HepG2 (cell line): ENCODE measurements at regions not wholly inside any gene's neighbourhood (a gene's known extent, or its start where the extent isn't known, plus 50 kb on each side); places are given as distances from the start of the nearest gene placed in this dataset.

Experiments
- ATAC-seq: fragments of 200-7000 bp; cut with Tn5 transposase; 3 replicates; pipeline ENCODE4 v1.9.1; 2020; ENCODE audit warnings: mild to moderate bottlenecking, moderate library complexity
- BruUV-seq: library from RNA; stranded (reverse); fragments of 400-500 nt; replicated peaks from 2 replicates; lab custom pipeline; 2021; lab: Mats Ljungman, UMichigan
- CTCF ChIA-PET: fragments of 300-600 bp; formaldehyde crosslinking; extraction: SDS; loops from one replicate; lab custom pipeline; 2021; ENCODE audit warnings: low total read pairs, inconsistent platforms, low intra/inter-chr PET ratio; lab: Yijun Ruan, JAX
- POLR2A ChIA-PET: fragments of 350-600 bp; sonication (Branson Sonifier 250); formaldehyde crosslinking; loops from one replicate; lab custom pipeline; 2020; ENCODE audit warnings: antibody characterized with exemption, inconsistent platforms; lab: Yijun Ruan, JAX
- DNase-seq: peaks from one replicate; pipeline ENCODE4 v3.0.0-alpha.2; 2015; ENCODE audit warnings: low spot score
- FAIRE-seq: peaks from 3 replicates; lab custom pipeline; 2011; peaks lifted over from hg19 to GRCh38; lab: Jason Lieb, UNC
- H2AFZ ChIP-seq: one replicate; pipeline ENCODE4 v1.6.1; 2011; ENCODE audit warnings: low read length, inconsistent platforms
- H3K27ac ChIP-seq: fragments of 300-600 bp; 3 replicates; pipeline ENCODE4 v1.8.0; 2011; ENCODE audit warnings: mixed run types, mild to moderate bottlenecking, mixed read lengths, low read length, inconsistent platforms; ENCODE audit not compliant: insufficient read depth; ENCODE audit errors: extremely low read length
- H3K27me3 ChIP-seq, 2 experiments: fragments of 200-600 bp in 1 of 2; 2 replicates in 1 of 2; 3 replicates in 1 of 2; pipeline versions ENCODE4 v1.6.0 to v1.8.0; 2011; ENCODE audit warnings: low read length in 2 of 2, mild to moderate bottlenecking in 2 of 2, moderate library complexity in 2 of 2, inconsistent platforms in 1 of 2; ENCODE audit not compliant: insufficient read depth in 2 of 2, control insufficient read depth in 1 of 2
- H3K36me3 ChIP-seq, 2 experiments: fragments of 200-600 bp in 1 of 2; replicated peaks in 1 of 2; 2 replicates in 1 of 2; 3 replicates in 1 of 2; pipeline versions ENCODE4 v1.5.1 to v1.8.0; 2011; ENCODE audit warnings: low read length in 2 of 2, inconsistent platforms in 1 of 2; ENCODE audit not compliant: insufficient read depth in 2 of 2, control insufficient read depth in 1 of 2
- H3K4me1 ChIP-seq: 2 replicates; pipeline ENCODE4 v1.5.1; 2012; ENCODE audit warnings: low read length, inconsistent platforms; ENCODE audit not compliant: insufficient read depth
- H3K4me2 ChIP-seq: 2 replicates; pipeline ENCODE4 v1.6.0; 2011; ENCODE audit warnings: low read depth, low read length, inconsistent platforms
- H3K4me3 ChIP-seq, 3 experiments: fragments of 200-600 bp in 1 of 3; sonication (generic), shearing (Covaris generic) in 1 of 3; replicated peaks in 1 of 3; 2 replicates each; pipeline ENCODE4 v1.5.1; 2011 to 2016; ENCODE audit warnings: low read length in 3 of 3, inconsistent platforms in 2 of 3, low read depth in 2 of 3, mild to moderate bottlenecking in 2 of 3, control low read depth in 1 of 3, mixed read lengths in 1 of 3; ENCODE audit not compliant: insufficient read depth in 1 of 3
- H3K79me2 ChIP-seq: one replicate; pipeline ENCODE4 v1.6.1; 2011; ENCODE audit warnings: low read length, inconsistent platforms; ENCODE audit not compliant: insufficient read depth
- H3K9ac ChIP-seq: 2 replicates; pipeline ENCODE4 v1.6.0; 2011; ENCODE audit warnings: mild to moderate bottlenecking, low read depth, low read length, inconsistent platforms; ENCODE audit not compliant: insufficient read depth
- H3K9me3 ChIP-seq: 2 replicates; pipeline ENCODE4 v1.5.1; 2012; ENCODE audit warnings: mild to moderate bottlenecking, low read length
- H4K20me1 ChIP-seq: 2 replicates; pipeline ENCODE4 v1.6.0; 2011; ENCODE audit warnings: inconsistent platforms, mild to moderate bottlenecking, low read length, moderate library complexity; ENCODE audit not compliant: insufficient read depth
- ATM ChIP-seq: fragments of 450-650 bp; IDR thresholded peaks from 2 replicates; pipeline ENCODE4 v1.7.1; 2017; ENCODE audit warnings: mild to moderate bottlenecking, borderline replicate concordance
- BRF2 ChIP-seq: sonication (generic); formaldehyde crosslinking; IDR thresholded peaks from 2 replicates; pipeline ENCODE4 v1.8.1; 2022; ENCODE audit warnings: mild to moderate bottlenecking, missing genetic modification reagents
- MATR3 ChIP-seq: sonication (generic); formaldehyde crosslinking; IDR thresholded peaks from 2 replicates; pipeline ENCODE4 v1.4.0; 2020; ENCODE audit warnings: missing genetic modification reagents
- NFATC3 ChIP-seq: sonication (generic); formaldehyde crosslinking; IDR thresholded peaks from 2 replicates; pipeline ENCODE4 v1.5.1; 2020; ENCODE audit warnings: mild to moderate bottlenecking, missing genetic modification reagents
- RNF219 ChIP-seq: sonication (generic); formaldehyde crosslinking; IDR thresholded peaks from 2 replicates; pipeline ENCODE4 v1.5.0; 2020; ENCODE audit warnings: mild to moderate bottlenecking, missing genetic modification reagents
- TEAD3 ChIP-seq: optimal IDR thresholded peaks from 2 replicates; pipeline ENCODE3; 2016; ENCODE audit warnings: borderline replicate concordance
- YY1 ChIP-seq: IDR thresholded peaks from 2 replicates; pipeline ENCODE4 v1.6.1; 2011; ENCODE audit warnings: low read length, low read depth, moderate library complexity, mild to moderate bottlenecking; ENCODE audit not compliant: insufficient read depth, insufficient replicate concordance
- ZNF251 ChIP-seq: sonication (generic); formaldehyde crosslinking; IDR thresholded peaks from 2 replicates; pipeline ENCODE4 v1.9.0; 2021; ENCODE audit warnings: mild to moderate bottlenecking, missing genetic modification reagents
- WGBS: methylation state at CpG from one replicate; pipeline ENCODE4 v1.1.6; 2017; ENCODE audit warnings: low lambda C conversion rate; 5-methylcytosine and 5-hydroxymethylcytosine counted together
- in situ Hi-C: cut with HindIII; loops from 2 replicates; pipeline ENCODE4 v1.10.0; 2017; ENCODE audit warnings: low pct_unique_long_range_greater_than_20kb; ENCODE audit not compliant: extremely low pct_ligation_motif_present
- intact Hi-C: fragments of 100-400 bp; cut with micrococcal nuclease; formaldehyde crosslinking; loops from one replicate; pipeline ENCODE4 v1.10.0; 2022; ENCODE audit not compliant: unreplicated experiment
- TF ChIP-seq, protein P1 (sequence below): fragments of 450-650 bp; IDR thresholded peaks from 2 replicates; pipeline ENCODE4 v1.6.1; 2016
- TF ChIP-seq, protein P2 (sequence below): sonication (generic); formaldehyde crosslinking; IDR thresholded peaks from 2 replicates; pipeline ENCODE4 v1.4.0; 2020; ENCODE audit warnings: mild to moderate bottlenecking, missing genetic modification reagents
- TF ChIP-seq, protein P3 (sequence below): sonication (generic); formaldehyde crosslinking; IDR thresholded peaks from 2 replicates; pipeline ENCODE4 v1.8.0; 2023; ENCODE audit warnings: mild to moderate bottlenecking, missing genetic modification reagents
- TF ChIP-seq, protein P4 (sequence below): sonication (generic); formaldehyde crosslinking; IDR thresholded peaks from 2 replicates; pipeline ENCODE4 v1.8.0; 2022; ENCODE audit warnings: mild to moderate bottlenecking, missing genetic modification reagents

GRCh38 chr3:104519068-104519467 is 847.6 kb upstream of the ALCAM start (continued):
- TF ChIP-seq ZNF251 (CRISPR knock-in tag), result no peak
- no peak for TF ChIP-seq YY1

GRCh38 chr3:104519468-104520227 is 847.1 kb upstream of the ALCAM start:
- no peak overlapping the region for H2AFZ ChIP-seq
- no peak for ATAC-seq
- no peaks in the 10 kb centered on the region for H3K4me1 ChIP-seq
- in situ Hi-C loops, result no loop called here
- no peaks in the 10 kb centered on the region for H3K9me3 ChIP-seq
- no peak overlapping the region for H3K27ac ChIP-seq
- no peaks in the 10 kb centered on the region for H3K27me3 ChIP-seq
- no peak for FAIRE-seq
- WGBS, result under 1% methylated on average over 4 of the region's 4 CpGs
- POLR2A ChIA-PET, result no interaction called here
- no peaks in the 10 kb centered on the region for H3K79me2 ChIP-seq
- H3K9ac ChIP-seq, result no peak overlapping the region
- H4K20me1 ChIP-seq, result no peaks in the 10 kb centered on the region
- BruUV-seq, result no TSS peak
- CTCF ChIA-PET, result no interaction called here
- H3K36me3 ChIP-seq, result no peaks in the 10 kb centered on the region
- no peak for DNase-seq
- no peak overlapping the region for H3K4me2 ChIP-seq
- no peak overlapping the region for H3K4me3 ChIP-seq
- intact Hi-C loops, result no loop called here
- TF ChIP-seq RNF219 (CRISPR knock-in tag), result no peak
- TF ChIP-seq TEAD3 (CRISPR knock-in tag), result no peak
- TF ChIP-seq, protein P1, sequence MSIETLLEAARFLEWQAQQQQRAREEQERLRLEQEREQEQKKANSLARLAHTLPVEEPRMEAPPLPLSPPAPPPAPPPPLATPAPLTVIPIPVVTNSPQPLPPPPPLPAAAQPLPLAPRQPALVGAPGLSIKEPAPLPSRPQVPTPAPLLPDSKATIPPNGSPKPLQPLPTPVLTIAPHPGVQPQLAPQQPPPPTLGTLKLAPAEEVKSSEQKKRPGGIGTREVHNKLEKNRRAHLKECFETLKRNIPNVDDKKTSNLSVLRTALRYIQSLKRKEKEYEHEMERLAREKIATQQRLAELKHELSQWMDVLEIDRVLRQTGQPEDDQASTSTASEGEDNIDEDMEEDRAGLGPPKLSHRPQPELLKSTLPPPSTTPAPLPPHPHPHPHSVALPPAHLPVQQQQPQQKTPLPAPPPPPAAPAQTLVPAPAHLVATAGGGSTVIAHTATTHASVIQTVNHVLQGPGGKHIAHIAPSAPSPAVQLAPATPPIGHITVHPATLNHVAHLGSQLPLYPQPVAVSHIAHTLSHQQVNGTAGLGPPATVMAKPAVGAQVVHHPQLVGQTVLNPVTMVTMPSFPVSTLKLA, result no peak
- TF ChIP-seq, protein P2, sequence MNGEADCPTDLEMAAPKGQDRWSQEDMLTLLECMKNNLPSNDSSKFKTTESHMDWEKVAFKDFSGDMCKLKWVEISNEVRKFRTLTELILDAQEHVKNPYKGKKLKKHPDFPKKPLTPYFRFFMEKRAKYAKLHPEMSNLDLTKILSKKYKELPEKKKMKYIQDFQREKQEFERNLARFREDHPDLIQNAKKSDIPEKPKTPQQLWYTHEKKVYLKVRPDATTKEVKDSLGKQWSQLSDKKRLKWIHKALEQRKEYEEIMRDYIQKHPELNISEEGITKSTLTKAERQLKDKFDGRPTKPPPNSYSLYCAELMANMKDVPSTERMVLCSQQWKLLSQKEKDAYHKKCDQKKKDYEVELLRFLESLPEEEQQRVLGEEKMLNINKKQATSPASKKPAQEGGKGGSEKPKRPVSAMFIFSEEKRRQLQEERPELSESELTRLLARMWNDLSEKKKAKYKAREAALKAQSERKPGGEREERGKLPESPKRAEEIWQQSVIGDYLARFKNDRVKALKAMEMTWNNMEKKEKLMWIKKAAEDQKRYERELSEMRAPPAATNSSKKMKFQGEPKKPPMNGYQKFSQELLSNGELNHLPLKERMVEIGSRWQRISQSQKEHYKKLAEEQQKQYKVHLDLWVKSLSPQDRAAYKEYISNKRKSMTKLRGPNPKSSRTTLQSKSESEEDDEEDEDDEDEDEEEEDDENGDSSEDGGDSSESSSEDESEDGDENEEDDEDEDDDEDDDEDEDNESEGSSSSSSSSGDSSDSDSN (CRISPR knock-in tag), result no peak
- TF ChIP-seq MATR3 (CRISPR knock-in tag), result no peak
- TF ChIP-seq, protein P3, sequence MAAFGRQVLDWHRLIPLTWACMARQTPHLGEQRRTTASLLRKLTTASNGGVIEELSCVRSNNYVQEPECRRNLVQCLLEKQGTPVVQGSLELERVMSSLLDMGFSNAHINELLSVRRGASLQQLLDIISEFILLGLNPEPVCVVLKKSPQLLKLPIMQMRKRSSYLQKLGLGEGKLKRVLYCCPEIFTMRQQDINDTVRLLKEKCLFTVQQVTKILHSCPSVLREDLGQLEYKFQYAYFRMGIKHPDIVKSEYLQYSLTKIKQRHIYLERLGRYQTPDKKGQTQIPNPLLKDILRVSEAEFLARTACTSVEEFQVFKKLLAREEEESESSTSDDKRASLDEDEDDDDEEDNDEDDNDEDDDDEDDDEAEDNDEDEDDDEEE (CRISPR knock-in tag), result no peak
- no peak for TF ChIP-seq BRF2
- TF ChIP-seq ATM, result no peak
- TF ChIP-seq NFATC3 (CRISPR knock-in tag), result no peak
- TF ChIP-seq, protein P4, sequence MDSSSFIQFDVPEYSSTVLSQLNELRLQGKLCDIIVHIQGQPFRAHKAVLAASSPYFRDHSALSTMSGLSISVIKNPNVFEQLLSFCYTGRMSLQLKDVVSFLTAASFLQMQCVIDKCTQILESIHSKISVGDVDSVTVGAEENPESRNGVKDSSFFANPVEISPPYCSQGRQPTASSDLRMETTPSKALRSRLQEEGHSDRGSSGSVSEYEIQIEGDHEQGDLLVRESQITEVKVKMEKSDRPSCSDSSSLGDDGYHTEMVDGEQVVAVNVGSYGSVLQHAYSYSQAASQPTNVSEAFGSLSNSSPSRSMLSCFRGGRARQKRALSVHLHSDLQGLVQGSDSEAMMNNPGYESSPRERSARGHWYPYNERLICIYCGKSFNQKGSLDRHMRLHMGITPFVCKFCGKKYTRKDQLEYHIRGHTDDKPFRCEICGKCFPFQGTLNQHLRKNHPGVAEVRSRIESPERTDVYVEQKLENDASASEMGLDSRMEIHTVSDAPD, result no peak
